ENCODE measurements at regions not wholly inside any gene's neighbourhood (a gene's known extent, or its start where the extent isn't known, plus 50 kb on each side); places are given as distances from the start of the nearest gene placed in this dataset.

DNA sequence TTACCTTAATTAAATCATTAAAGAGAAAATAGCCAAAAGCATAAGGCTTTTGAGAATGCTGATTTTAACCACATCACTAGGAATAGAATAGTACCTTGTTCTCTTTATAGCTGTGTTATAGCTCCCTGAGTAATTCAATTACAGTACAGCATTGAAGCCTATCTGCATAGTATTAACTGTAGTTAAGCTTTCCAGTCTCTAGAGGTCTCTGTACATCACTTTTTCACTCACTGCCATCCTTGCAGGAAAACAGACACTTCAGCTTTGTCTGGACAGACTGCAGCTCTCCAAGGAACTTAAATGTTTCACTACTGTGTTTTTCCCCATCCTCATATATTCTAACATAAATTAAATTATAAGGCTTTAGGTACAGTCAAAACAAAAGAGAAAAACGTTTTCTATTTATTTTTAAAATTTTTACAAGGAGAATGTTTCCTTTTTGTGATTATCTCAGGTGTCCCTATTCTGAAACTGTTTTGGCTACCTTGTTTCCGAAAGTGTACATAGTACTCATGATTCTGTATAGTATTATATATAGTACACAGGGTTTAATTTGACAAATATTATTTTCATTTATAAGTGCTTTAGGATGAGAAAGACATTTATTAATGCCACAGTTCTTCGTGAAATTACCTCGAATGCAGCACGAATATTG is 407.9 kb downstream of the PCDH18 start:
- Mint-ChIP-seq H3K4me1 (peaks cover 4% of the 10 kb centered on the region), H3K27me3 (ENCODE audit: low read depth) (no peaks in the 10 kb centered on the region), H3K4me3 (no peak overlapping the region), H3K9me3 (no peaks in the 10 kb centered on the region), H3K36me3 (ENCODE audit: low read depth) (no peaks in the 10 kb centered on the region), H3K27ac (ENCODE audit: unreplicated experiment) (no peak overlapping the region)
- TF ChIP-seq, protein P1, sequence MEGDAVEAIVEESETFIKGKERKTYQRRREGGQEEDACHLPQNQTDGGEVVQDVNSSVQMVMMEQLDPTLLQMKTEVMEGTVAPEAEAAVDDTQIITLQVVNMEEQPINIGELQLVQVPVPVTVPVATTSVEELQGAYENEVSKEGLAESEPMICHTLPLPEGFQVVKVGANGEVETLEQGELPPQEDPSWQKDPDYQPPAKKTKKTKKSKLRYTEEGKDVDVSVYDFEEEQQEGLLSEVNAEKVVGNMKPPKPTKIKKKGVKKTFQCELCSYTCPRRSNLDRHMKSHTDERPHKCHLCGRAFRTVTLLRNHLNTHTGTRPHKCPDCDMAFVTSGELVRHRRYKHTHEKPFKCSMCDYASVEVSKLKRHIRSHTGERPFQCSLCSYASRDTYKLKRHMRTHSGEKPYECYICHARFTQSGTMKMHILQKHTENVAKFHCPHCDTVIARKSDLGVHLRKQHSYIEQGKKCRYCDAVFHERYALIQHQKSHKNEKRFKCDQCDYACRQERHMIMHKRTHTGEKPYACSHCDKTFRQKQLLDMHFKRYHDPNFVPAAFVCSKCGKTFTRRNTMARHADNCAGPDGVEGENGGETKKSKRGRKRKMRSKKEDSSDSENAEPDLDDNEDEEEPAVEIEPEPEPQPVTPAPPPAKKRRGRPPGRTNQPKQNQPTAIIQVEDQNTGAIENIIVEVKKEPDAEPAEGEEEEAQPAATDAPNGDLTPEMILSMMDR (conservative IDR thresholded peaks at IDR 0.05): peak; percentile 76
- DNase-seq (ENCODE audit: low read depth, low spot score): no peak

DNA sequence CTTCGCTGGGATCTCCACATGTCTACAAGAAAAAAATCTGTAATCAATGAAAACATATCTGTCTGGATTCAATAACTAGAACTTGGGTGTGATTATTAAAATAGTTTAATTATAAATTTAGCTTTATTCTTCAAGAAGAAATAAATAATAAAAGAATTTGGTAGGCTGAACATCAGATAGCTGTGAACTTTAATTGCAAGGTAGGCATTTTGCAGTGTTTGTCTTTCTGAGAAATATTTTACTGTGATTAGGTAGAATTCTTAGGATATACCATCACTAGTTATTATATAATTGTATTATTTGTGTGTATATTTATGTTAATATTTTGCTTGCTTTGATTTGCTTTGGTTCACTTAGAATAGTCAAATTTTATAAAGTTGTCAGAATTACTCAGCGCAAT is 409.4 kb downstream of the PCDH18 start:
- H3K27ac Mint-ChIP-seq (ENCODE audit: unreplicated experiment): no peak overlapping the region
- DNase-seq (ENCODE audit: low read depth, low spot score): no peak
- no peaks in the 10 kb centered on the region for H3K27me3 Mint-ChIP-seq (ENCODE audit: low read depth)
- no peak overlapping the region for H3K4me3 Mint-ChIP-seq
- TF ChIP-seq, protein P1 (conservative IDR thresholded peaks at IDR 0.05): no peak
- no peaks in the 10 kb centered on the region for H3K9me3 Mint-ChIP-seq
- peaks cover 4% of the 10 kb centered on the region for H3K4me1 Mint-ChIP-seq
- no peaks in the 10 kb centered on the region for H3K36me3 Mint-ChIP-seq (ENCODE audit: low read depth)

DNA sequence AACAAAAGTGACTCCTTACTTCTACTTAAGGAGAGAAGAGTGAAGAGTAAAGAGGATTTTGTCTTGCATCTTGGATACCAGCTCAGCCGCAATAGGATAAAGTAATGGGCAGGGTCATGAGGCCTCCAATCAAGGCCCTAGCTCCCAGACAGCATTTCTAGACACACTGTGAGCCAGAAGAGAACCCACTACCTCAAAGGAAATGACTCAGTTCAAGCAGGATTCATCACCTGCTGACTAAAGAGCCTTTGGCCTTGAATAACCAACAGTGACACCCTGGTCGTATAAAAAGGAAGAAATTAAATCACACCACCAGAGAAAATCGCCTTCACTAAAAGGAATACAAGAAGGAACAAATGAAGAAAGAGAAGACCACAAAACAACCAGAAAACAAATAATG is 416.1 kb downstream of the PCDH18 start:
- DNase-seq (ENCODE audit: low read depth, low spot score): no peak
- Mint-ChIP-seq H3K36me3 (ENCODE audit: low read depth) (no peaks in the 10 kb centered on the region), H3K9me3 (peaks cover 2% of the 10 kb centered on the region), H3K27ac (ENCODE audit: unreplicated experiment) (no peak overlapping the region), H3K27me3 (ENCODE audit: low read depth) (no peaks in the 10 kb centered on the region), H3K4me3 (no peak overlapping the region), H3K4me1 (no peaks in the 10 kb centered on the region)
- TF ChIP-seq, protein P1 (conservative IDR thresholded peaks at IDR 0.05): no peak

DNA sequence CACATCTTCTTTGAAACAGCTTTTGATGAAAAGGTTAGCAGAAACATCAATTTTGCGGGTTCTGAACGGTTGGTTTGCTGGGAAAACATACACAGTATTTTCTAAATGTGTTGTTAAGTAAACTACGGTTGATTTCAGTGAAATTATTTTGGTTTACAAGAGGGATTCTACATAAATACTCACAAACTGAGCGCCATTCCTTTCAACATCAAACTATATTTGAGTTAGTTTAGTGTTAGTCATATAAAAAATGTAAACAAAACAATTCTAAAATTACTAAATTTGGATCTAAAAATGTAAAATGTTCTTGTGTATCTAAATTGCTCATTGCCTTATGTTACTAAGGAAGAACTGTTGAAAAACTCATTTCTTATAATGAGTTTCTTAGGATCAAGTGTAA is 425.6 kb downstream of the PCDH18 start:
- Mint-ChIP-seq H3K27ac (ENCODE audit: unreplicated experiment) (no peak overlapping the region), H3K4me3 (no peak overlapping the region), H3K27me3 (ENCODE audit: low read depth) (no peaks in the 10 kb centered on the region), H3K9me3 (peaks cover 3% of the 10 kb centered on the region), H3K4me1 (no peaks in the 10 kb centered on the region), H3K36me3 (ENCODE audit: low read depth) (no peaks in the 10 kb centered on the region)
- no peak for DNase-seq (ENCODE audit: low read depth, low spot score)
- TF ChIP-seq, protein P1 (conservative IDR thresholded peaks at IDR 0.05): no peak

DNA sequence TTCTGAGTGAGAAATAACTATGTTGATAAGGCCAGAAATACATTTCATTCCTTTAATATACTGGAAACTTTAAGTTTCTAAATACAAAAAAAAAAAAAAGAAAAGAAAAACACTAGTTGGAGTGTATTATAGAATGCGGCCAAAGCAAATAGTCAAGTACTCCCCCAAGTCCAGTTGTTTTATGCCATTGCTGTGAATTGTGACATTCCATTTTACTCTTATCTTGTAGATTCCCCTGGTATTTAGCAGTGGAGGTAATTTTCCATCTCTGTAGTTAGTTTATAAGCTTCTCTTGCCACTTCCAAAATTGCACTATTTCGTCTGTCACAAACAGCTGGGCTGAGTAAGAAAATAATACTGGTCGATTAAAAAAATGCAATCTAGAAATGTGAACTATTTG is 426.0 kb downstream of the PCDH18 start:
- H3K9me3 Mint-ChIP-seq: peaks cover 3% of the 10 kb centered on the region
- no peak overlapping the region for H3K4me3 Mint-ChIP-seq
- no peaks in the 10 kb centered on the region for H3K4me1 Mint-ChIP-seq
- H3K27ac Mint-ChIP-seq (ENCODE audit: unreplicated experiment): no peak overlapping the region
- H3K36me3 Mint-ChIP-seq (ENCODE audit: low read depth): no peaks in the 10 kb centered on the region
- H3K27me3 Mint-ChIP-seq (ENCODE audit: low read depth): no peaks in the 10 kb centered on the region
- TF ChIP-seq, protein P1 (conservative IDR thresholded peaks at IDR 0.05): no peak
- DNase-seq (ENCODE audit: low read depth, low spot score): no peak
